OCI-LY3 (cell line): ENCODE measurements at regions not wholly inside any gene's neighbourhood (a gene's known extent, or its start where the extent isn't known, plus 50 kb on each side); places are given as distances from the start of the nearest gene placed in this dataset.

Experiments used
- EZH2phosphoT487 ChIP-seq: fragments of 200-600 bp; shearing (Covaris generic); IDR thresholded peaks from 2 replicates; pipeline ENCODE4 v1.6.1; 2018; ENCODE audit warnings: antibody characterized with exemption, mixed run types, low read depth
- TF ChIP-seq, protein P1 (sequence below): fragments of 200-600, 300-600 bp; sonication (generic); IDR thresholded peaks from 2 replicates; pipeline ENCODE4 v1.5.1; 2014; ENCODE audit warnings: antibody characterized with exemption, low read length, low read depth

DNA sequence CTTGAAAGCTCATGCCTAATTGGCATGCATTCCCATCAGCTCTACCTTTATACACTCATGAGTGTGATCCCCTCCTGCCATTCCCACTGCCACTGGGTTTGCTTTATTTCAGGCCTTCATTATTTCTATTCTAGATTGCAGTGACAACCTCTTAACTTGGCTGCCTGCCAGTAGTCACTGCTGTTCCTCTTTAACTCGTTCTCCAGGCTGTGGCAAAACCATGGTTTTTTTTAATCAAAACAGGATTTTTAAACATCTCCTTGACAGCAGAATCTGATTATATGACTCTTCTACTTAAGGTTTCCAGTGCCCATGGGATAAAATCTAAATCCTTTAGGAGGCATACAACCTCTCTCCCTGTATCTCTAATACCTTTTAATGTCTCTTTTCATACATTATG lies 223.7 kb upstream of the PCDH15 start:
- TF ChIP-seq, protein P1, sequence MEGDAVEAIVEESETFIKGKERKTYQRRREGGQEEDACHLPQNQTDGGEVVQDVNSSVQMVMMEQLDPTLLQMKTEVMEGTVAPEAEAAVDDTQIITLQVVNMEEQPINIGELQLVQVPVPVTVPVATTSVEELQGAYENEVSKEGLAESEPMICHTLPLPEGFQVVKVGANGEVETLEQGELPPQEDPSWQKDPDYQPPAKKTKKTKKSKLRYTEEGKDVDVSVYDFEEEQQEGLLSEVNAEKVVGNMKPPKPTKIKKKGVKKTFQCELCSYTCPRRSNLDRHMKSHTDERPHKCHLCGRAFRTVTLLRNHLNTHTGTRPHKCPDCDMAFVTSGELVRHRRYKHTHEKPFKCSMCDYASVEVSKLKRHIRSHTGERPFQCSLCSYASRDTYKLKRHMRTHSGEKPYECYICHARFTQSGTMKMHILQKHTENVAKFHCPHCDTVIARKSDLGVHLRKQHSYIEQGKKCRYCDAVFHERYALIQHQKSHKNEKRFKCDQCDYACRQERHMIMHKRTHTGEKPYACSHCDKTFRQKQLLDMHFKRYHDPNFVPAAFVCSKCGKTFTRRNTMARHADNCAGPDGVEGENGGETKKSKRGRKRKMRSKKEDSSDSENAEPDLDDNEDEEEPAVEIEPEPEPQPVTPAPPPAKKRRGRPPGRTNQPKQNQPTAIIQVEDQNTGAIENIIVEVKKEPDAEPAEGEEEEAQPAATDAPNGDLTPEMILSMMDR: no peak
- TF ChIP-seq EZH2phosphoT487: no peak
